ENCODE measurements at regions not wholly inside any gene's neighbourhood (a gene's known extent, or its start where the extent isn't known, plus 50 kb on each side); places are given as distances from the start of the nearest gene placed in this dataset.

- DNase-seq (ENCODE audit: low read depth), result no peak
These were observed 93.3 kb upstream of the RAI14 start for GRCh38 chr5:34562791-34563190.

GRCh38 chr5:34563269-34563668 lies 92.9 kb upstream of the RAI14 start:
- DNase-seq (ENCODE audit: low read depth), result no peak

- DNase-seq (ENCODE audit: low read depth), result no peak
These were observed 92.0 kb upstream of the RAI14 start for GRCh38 chr5:34563931-34564709.

GRCh38 chr5:34564710-34565235 lies 91.4 kb upstream of the RAI14 start:
- no peak for DNase-seq (ENCODE audit: low read depth)

GRCh38 chr5:34570143-34570542 lies 86.0 kb upstream of the RAI14 start:
- no peak for DNase-seq (ENCODE audit: low read depth)

- no peak for DNase-seq (ENCODE audit: low read depth)
These were observed 85.1 kb upstream of the RAI14 start for GRCh38 chr5:34570721-34571676.

- no peak for DNase-seq (ENCODE audit: low read depth)
These were observed 84.5 kb upstream of the RAI14 start for GRCh38 chr5:34571677-34572041.

- no peak for DNase-seq (ENCODE audit: low read depth)
These were observed 81.1 kb upstream of the RAI14 start for GRCh38 chr5:34574936-34575467.

- no peak for DNase-seq (ENCODE audit: low read depth)
These were observed 79.0 kb upstream of the RAI14 start for GRCh38 chr5:34576891-34577666.

- no peak for DNase-seq (ENCODE audit: low read depth)
These were observed 77.2 kb upstream of the RAI14 start for GRCh38 chr5:34578962-34579361.

- no peak for DNase-seq (ENCODE audit: low read depth)
These were observed 75.1 kb upstream of the RAI14 start for GRCh38 chr5:34580983-34581382.

- no peak for DNase-seq (ENCODE audit: low read depth)
These were observed 73.8 kb upstream of the RAI14 start for GRCh38 chr5:34582371-34582770.

GRCh38 chr5:34583167-34583566 lies 73.0 kb upstream of the RAI14 start:
- DNase-seq (ENCODE audit: low read depth), result no peak

GRCh38 chr5:34584165-34584564 lies 72.0 kb upstream of the RAI14 start:
- no peak for DNase-seq (ENCODE audit: low read depth)

GRCh38 chr5:34585601-34586104 lies 70.5 kb upstream of the RAI14 start:
- no peak for DNase-seq (ENCODE audit: low read depth)

- DNase-seq (ENCODE audit: low read depth), result no peak
These were observed 69.8 kb upstream of the RAI14 start for GRCh38 chr5:34586117-34586885.

- DNase-seq (ENCODE audit: low read depth), result no peak
These were observed 68.5 kb upstream of the RAI14 start for GRCh38 chr5:34587355-34588241.

- no peak for DNase-seq (ENCODE audit: low read depth)
These were observed 66.3 kb upstream of the RAI14 start for GRCh38 chr5:34589832-34590231.

GRCh38 chr5:34591723-34592122 lies 64.4 kb upstream of the RAI14 start:
- DNase-seq (ENCODE audit: low read depth), result no peak
